NCI-H748 (cell line): ENCODE measurements at regions not wholly inside any gene's neighbourhood (a gene's known extent, or its start where the extent isn't known, plus 50 kb on each side); places are given as distances from the start of the nearest gene placed in this dataset.
"Not testable (repeated sequence)": the region's sequence is repeated elsewhere in the genome, so short reads cannot be mapped to it uniquely, and the experiment has no call there.

Experiments used
- DNase-seq: peaks from one replicate; lab custom pipeline; 2025; ENCODE audit not compliant: unreplicated experiment; lab: John Stamatoyannopoulos, UW

DNA sequence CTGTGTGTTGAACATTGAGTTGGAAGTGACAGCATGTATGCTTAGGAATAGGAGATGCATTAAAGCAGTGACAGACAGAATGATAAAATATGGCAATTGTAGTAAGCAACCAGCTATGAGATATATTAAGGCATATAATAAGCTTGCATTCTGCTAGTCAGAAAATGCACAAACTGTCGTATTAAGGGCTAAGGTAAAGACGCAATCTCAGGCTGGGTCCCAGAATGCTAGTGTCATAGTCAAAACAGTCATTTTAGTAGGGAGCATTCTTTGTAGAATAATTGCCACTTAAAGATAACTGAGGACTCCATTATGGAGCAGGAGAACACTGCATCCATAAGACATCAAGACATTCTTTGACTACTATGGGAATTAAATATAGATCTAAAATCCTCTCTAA is 1369.7 kb upstream of the C9orf72 start:
- no peak for DNase-seq

DNA sequence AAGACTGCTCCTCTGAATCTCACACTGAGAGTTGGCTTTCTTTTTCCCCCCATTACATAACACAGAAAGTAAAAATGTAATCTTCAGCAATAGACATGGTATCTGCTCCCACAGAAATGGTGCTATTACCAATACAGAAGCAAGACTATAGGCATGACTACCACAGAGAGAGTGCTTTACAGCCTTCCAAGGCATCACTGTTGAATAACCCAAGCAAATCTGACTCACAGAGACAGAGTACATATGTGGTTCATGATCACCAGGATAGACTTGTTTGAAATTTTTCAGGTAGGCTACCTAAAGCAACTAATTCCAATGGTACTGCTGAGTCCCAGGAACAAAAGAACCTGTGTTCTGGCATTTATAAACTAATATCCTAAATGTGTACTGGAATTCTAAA is 1373.4 kb upstream of the C9orf72 start:
- no peak for DNase-seq

DNA sequence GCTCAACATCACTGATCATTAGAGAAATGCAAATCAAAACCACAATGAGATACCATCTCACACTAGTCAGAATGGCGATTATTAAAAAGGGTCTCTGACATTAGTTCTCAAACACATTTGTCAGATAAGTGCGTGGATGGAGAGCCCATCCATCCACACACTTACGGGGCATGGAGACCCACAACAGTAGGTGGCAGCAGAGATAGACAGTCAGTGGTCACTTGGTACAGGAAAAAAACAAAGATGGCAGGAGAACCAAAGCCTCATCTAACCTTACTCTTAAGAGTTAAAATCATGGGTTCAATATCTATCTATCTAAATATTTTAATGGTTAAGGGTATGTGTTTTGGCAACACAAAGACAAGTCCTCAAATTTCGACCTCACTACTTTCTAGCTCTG is 1378.7 kb upstream of the C9orf72 start:
- DNase-seq = peak; percentile 10

DNA sequence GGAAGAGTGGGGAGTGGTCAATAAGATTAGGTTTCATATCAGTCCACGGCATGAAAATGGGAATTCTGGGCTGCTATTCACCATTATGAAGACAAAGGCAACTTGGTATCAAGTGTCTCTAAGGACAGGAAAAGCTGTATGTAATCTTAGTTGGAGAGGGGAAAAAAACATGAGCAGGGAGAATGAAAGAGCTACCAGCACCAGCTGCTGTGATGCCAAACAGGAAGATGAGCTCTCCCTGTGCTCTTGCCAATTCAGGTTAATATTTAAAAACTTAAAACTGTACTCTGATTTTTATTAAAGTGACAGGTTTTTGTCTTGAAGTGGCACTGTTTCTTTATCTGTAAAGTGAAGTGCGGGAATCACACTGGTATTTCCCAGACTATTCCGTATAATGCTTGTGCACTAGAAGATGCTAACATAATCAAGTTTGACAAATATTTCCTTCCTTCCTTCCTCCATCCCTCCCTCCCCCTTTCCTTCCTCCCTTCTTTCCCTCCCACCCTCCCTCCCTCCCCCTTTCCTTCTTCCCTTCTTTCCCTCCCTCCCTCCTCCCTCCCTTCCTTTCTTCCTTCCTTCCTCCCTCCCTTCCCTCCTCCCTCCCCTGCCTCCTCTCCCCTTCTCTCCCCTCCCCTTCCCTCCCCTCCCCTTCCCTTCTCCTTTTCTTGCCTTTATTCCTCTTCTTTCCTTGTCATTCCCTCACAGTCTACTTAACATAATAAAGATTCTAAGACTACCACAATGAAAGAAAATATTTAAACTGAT is 1383.0 kb upstream of the C9orf72 start:
- DNase-seq = peak; percentile 92

DNA sequence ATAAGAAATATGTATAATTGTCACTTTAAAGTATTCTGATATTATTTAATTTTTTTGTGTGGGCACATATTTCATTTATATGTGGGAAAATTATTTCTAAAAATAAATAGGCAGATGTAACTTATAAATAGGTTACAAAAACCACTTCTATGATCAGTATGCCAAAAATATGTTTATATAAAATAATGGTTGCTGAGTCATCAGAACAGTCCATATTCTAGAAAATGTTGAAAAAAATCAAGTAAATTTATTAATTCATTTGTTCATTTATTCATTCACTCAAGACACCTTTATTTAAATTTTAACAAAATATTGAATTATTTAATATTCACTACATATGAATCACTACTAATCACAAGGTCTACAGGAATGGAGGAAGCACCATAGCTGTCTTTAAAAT is 1387.3 kb upstream of the C9orf72 start:
- no peak for DNase-seq

DNA sequence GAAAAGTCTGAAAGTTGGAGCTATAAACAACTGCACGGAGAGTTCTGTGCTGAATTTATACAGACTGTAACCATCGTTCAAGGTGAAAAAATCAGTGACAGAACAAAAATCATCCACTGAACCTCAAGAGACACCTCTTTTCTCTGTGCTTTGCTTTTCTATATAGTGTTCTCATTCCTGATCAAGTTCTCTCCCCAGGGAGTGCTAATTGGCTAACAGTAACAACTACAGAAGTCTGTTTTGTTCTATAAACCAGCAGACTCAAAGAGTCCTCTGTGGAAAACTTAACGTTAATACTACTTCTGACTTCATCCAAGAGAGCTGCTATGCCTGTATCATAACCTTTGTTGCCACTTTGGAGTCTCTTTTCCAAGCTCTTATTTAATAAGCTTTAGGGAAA is 1388.3 kb upstream of the C9orf72 start:
- no peak for DNase-seq

DNA sequence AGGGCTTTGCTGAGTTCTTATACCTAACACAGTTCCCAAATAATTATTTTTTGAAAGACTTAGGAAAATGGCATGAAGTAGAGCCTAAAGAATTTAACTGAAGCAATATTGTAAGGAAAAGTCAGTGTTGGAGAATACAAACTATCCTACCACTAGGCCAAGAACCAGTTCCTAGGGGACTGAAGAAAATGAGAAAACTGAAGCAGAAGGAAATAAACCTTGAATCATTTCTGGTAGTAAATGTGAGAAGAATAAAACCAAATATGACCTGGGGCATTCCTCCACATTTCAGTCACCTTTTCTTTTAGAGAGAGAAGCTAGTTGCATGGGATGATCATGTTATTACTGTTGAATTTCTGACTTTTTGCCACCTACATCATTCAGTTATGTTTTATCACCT is 1393.9 kb upstream of the C9orf72 start:
- no peak for DNase-seq

DNA sequence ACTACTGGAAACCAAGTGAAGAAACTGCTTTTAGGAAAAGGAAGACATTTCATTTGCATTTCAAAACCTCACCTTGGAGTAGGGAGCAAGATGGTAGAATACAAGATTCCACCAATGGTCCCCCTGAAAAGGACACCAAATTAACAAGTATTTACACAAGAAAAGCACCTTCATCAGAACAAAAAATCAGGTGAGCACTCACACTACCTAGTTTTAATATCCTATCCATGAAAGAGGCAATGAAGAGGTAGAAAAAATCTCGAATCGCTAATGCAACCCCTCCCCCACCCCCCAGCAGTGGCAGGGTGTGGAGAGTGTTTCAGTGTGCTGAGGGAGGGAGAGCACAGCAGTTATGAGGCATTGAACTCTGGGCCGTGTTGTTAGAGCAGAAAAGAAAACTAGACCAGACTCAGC is 1397.0 kb upstream of the C9orf72 start:
- no peak for DNase-seq

DNA sequence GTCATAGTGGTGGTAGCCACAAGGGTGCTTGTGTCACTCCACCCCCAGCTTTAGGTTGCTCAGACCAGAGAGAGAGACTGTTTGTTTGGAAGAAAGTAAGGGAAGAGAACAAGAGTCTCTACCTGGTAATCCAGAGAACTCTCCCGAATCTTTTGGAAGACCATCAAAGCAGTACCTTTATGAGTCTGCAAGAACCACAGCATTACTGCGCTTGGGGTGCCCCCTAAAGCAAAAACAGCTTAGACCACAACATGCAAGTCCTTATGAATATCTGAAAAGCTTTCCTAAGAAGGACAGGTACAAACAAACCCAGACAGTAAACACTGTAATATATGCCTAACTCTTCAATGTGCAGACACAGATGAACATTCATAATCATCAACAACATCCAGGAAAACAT is 1398.6 kb upstream of the C9orf72 start:
- no peak for DNase-seq

DNA sequence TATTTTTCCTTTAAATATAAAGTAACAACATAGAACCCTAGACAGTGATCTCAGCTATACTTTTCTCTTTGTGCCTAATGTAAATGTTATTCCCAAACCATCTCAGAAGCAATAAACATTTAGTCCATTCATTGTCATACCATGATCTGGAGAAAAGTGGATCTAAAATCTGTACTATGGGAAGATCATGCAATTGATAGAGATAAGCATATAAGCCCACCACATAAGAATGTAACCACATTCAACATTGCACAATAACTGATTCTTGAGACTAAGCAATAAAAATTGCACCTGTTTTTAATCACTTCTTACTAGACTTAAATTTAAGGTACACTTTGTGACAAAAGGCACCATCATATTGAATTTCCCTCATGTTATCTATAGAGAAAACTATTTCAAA is 1403.0 kb upstream of the C9orf72 start:
- DNase-seq = no peak

DNA sequence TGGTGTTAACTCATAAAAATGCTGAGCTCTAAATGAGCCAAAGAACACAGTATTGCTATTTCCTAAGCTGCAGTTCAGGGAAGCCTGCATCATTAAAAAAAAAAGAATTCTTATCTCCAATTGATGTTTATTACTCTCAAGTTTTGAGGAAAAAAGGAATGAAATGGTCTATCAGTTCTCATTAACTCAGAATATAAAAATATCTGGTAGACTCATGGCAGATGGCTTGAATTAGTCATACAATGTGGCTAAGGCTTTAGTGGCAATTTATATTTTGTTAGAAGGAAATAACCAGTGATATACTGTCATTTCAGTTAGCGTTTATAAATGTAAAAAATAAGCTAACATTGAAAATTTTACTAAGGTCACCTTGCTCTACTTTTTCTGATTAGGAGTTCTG is 1403.4 kb upstream of the C9orf72 start:
- DNase-seq = no peak

DNA sequence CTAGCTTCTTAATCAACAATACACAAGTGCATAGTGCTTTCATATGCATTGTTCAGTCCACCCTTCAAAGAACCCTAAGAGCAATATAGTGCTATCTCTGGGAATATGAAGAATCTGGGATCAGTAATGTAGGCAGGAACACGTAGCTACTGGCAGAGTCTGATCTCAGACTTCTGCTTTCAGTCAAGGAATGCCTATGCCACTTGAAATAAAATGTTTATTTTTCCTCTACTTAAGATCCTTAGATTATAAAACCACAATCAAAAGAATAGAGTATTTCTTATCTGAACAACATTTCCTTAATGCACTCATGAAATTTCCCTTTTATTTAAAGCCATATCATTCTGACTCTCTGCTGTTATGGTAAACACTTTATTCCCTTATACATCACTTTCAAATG is 1407.8 kb upstream of the C9orf72 start:
- DNase-seq = no peak

DNA sequence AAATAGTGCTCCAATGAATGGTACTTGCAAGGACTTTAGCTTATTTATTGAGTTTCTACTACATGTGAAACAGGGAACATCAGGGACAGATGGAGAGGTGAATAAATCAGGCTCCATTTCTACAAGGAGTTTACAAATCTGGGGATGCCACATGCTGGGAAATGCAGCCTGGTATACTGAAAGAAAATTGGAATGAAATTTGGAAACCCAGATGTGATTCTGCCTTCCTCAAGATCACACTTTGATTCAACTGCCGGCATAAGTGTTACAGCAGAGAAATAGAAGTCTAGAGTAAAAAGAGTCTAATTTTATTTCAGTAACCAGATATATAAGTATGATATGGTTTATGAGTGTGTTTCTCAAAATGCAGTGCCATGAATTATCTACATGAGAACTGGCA is 1408.4 kb upstream of the C9orf72 start:
- no peak for DNase-seq

DNA sequence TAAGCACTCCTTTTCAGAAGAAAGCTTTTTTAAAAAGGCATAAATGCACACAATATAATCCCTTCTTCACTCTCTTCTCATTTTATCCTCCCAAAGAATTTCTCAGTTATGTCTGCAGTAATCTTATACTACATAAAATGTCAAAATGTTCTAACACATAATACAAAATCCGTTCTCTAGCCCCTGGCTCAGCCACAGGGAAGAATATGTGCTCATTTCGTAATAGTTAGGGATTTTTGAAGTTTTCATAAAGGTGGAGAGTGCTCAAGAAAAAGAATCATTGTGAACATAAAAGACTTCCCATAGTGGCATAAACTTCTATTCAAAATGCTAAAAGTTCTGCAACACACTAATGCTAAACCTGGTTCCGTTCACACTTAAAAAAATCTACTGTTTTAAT is 1410.7 kb upstream of the C9orf72 start:
- DNase-seq = no peak

DNA sequence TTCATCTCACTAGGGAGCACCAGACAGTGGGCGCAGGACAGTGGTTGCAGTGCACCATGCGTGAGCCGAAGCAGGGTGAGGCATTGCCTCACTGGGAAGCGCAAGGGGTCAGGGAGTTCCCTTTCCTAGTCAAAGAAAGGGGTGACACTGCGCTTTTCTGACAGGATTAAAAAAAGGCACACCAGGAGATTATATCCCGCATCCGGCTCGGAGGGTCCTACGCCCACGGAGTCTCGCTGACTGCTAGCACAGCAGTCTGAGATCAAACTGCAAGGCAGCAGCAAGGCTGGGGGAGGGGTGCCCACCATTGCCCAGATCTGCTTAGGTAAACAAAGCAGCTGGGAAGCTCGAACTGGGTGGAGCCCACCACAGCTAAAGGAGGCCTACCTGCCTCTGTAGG is 1416.7 kb upstream of the C9orf72 start:
- not testable (repeated sequence) for DNase-seq

DNA sequence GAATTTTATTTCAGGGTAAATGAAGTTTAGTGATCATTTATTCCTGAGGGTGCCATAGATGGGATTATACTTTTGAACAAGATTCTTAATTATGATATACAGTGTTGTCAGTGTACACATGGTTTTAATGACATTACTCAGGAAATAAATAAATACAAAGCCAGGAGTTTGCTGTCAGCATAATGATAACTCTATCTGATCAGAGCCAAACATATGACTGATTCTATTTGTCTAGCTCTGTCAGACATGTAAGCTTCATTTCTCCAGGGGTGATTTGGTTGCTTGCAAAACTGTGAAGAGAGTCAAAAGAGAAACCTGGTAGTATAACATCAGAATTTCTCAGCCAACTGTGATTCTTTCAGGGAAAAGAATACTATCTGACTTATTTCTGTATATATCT is 1425.8 kb upstream of the C9orf72 start:
- no peak for DNase-seq

DNA sequence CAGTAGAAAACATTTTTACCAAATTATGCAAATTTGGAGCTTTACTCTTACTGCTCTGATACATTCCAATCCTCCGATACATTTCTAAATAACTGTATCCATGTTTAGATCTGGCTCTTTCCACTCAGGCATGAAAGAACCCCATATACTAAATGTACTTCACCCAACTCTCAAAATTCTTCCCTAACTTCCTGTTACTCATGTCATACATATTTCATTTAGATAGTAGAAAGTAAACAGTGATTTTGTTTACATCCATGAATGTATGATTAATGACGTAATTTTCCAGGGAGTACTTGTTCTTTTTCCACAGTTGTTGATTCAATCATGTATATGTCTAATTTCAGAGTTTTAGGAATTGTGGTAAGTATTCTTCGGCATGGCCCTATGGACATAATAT is 1426.5 kb upstream of the C9orf72 start:
- DNase-seq = no peak

DNA sequence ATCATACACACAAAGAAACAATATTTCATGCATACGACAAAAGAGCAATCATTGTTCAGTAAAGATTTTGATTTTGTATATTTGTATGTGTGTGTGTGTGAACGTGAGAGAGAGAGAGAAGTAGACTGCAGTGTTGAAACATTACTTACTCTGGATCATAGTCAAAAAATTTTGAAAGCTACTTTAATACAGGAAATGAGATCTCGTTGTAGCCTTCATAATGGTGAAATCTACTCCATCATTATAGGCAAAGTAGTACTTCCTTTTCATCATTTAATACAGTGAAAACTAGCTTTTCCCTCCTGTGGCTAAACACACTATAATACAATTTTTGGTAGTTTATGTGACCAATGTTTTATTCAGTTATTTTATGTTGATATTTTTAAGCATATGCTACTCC is 1427.7 kb upstream of the C9orf72 start:
- no peak for DNase-seq

DNA sequence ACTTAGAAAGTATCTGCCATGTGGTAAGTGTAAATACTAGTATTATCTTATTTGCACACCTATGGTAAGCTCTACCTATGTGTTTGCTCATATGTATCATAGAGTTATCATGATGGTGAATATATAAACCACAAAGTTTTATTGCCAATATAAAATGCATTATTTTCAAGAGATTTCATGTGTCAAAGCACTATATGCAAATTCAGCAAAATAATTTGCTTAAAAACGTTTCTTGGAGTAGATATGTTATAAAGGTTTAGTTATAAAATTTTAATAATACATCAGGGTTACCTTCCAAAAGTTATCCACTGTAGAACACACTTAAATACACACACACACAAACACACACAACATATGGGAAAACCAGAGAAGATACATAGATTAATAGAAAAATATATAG is 1431.7 kb upstream of the C9orf72 start:
- no peak for DNase-seq

DNA sequence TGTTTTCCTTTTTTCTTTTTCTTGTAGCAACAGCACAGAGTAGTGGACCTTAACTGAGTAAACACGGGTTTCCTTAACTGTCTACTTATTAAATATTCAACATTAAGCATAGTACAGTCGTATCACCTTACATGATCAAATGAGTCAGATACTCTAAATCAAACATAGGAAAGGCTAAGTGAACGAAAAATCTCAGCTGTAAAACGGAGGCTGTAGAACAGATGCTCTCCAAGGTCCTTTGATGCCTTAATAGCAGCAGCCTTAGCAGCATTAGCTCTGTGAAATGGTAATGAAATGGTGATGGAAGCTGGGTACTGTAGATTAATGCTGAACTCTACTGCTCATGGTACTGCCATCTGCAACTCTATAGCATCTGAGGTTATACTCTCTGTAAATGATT is 1433.3 kb upstream of the C9orf72 start:
- peak; percentile 17 for DNase-seq

DNA sequence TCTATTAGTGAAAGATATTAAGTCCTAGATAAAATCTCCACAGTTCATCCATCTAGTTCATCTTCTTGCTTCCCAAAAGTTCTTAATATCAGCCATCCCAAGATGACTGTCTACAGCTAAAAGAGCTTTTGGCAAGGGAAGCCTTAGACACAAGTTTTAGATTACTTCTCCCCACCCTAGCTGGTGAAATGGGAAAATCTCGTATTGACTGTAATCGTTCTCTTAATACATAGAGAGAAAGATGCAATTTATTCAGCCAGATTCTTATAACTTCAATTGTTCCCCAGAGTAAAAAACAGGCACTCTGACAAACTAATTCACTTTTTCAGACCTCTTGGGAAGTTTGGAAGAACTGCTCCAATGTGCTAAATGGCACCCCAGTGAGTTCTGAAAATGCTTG is 1439.6 kb upstream of the C9orf72 start:
- no peak for DNase-seq

DNA sequence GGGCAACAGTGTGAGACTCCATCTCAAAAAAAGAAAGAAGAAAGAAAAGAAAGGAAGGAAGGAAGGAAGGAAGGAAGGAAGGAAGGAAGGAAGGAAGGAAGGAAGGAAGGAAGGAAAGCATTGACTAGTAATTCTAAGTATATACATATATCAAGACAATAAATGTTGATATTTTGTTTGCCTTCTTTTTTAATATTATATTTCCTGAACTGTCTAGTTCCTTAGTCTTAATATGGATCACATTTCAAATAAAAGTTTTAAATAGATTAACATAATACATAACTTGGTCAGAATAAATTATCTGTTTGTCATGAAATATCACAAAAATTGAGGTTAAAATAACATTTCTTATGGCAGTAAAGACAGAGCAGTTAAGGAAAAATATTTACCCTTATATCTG is 1448.4 kb upstream of the C9orf72 start:
- no peak for DNase-seq

DNA sequence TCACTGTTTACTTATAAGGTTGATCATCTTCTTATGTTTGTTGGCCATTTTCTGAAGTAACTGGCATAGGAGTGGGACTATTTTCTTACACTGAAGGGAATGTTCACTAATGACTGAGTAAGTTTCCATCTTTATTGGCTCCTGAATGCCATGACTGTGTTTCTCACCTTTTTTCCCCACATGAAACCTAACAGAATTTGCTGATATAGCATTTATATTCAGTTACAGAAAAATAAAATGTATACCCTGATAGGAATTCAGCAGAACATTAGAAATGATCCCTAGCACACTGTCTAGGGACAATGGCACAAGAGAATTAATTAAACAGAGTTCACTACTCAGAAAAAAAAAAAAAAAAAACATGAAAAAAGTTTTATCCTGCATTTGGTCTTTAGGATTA is 1465.1 kb upstream of the C9orf72 start:
- DNase-seq = no peak
